Astrocyte (in vitro differentiated cells and primary cell): ENCODE measurements at regions not wholly inside any gene's neighbourhood (a gene's known extent, or its start where the extent isn't known, plus 50 kb on each side); places are given as distances from the start of the nearest gene placed in this dataset.

ENCODE experiments used
- DNase-seq: peaks from one replicate; pipeline ENCODE4 v3.0.0-alpha.2; 2010; ENCODE audit warnings: low read depth
- FAIRE-seq: peaks from 2 replicates; lab custom pipeline; 2011; peaks lifted over from hg19 to GRCh38; lab: Jason Lieb, UNC
- H2AFZ ChIP-seq: 2 replicates; pipeline ENCODE4 v1.6.0; 2012; ENCODE audit warnings: low read depth, low read length, inconsistent platforms
- H3K27ac ChIP-seq: 2 replicates; pipeline ENCODE4 v1.5.1; 2011; ENCODE audit warnings: low read depth, low read length, inconsistent platforms
- H3K27me3 ChIP-seq: 2 replicates; pipeline ENCODE4 v1.6.0; 2011; ENCODE audit warnings: low read length, inconsistent platforms; ENCODE audit not compliant: insufficient read depth
- H3K36me3 ChIP-seq: 2 replicates; pipeline ENCODE4 v1.5.1; 2011; ENCODE audit warnings: low read length, inconsistent platforms; ENCODE audit not compliant: insufficient read depth
- H3K4me1 ChIP-seq: 2 replicates; pipeline ENCODE4 v1.5.1; 2011; ENCODE audit warnings: low read length, inconsistent platforms; ENCODE audit not compliant: insufficient read depth
- H3K4me2 ChIP-seq: 2 replicates; pipeline ENCODE4 v1.6.0; 2012; ENCODE audit warnings: low read length, inconsistent platforms
- H3K4me3 ChIP-seq: 2 replicates; pipeline ENCODE4 v1.5.1; 2011; ENCODE audit warnings: low read depth, mild to moderate bottlenecking, low read length, inconsistent platforms; ENCODE audit not compliant: insufficient read depth
- H3K79me2 ChIP-seq: 2 replicates; pipeline ENCODE4 v1.6.0; 2012; ENCODE audit warnings: mild to moderate bottlenecking, low read length, inconsistent platforms; ENCODE audit not compliant: insufficient read depth
- H3K9ac ChIP-seq: 2 replicates; pipeline ENCODE4 v1.6.0; 2012; ENCODE audit warnings: mild to moderate bottlenecking, low read length, inconsistent platforms
- H3K9me3 ChIP-seq: 2 replicates; pipeline ENCODE4 v1.5.1; 2012; ENCODE audit warnings: low read depth, mild to moderate bottlenecking, low read length, inconsistent platforms; ENCODE audit not compliant: insufficient read depth
- H4K20me1 ChIP-seq: 2 replicates; pipeline ENCODE4 v1.6.0; 2012; ENCODE audit warnings: low read length, inconsistent platforms; ENCODE audit not compliant: insufficient read depth
- H3K27ac Mint-ChIP-seq: one replicate; pipeline ENCODE4 v1.8.0; 2021; ENCODE audit warnings: mild to moderate bottlenecking, mixed read lengths; ENCODE audit not compliant: unreplicated experiment
- H3K27me3 Mint-ChIP-seq: one replicate; pipeline ENCODE4 v1.8.0; 2021; ENCODE audit warnings: low read depth, mixed read lengths; ENCODE audit not compliant: unreplicated experiment
- H3K36me3 Mint-ChIP-seq: one replicate; pipeline ENCODE4 v1.8.0; 2021; ENCODE audit warnings: low read depth, mixed read lengths; ENCODE audit not compliant: unreplicated experiment
- H3K4me1 Mint-ChIP-seq: one replicate; pipeline ENCODE4 v1.8.0; 2021; ENCODE audit warnings: low read depth, mixed read lengths; ENCODE audit not compliant: unreplicated experiment
- H3K4me3 Mint-ChIP-seq: one replicate; pipeline ENCODE4 v1.8.0; 2021; ENCODE audit warnings: mild to moderate bottlenecking, moderate library complexity, mixed read lengths; ENCODE audit not compliant: unreplicated experiment
- H3K9me3 Mint-ChIP-seq: one replicate; pipeline ENCODE4 v1.8.0; 2021; ENCODE audit warnings: mild to moderate bottlenecking, mixed read lengths; ENCODE audit not compliant: unreplicated experiment
- CTCF ChIP-seq: IDR thresholded peaks from 2 replicates; pipeline ENCODE4 v1.5.1; 2011; ENCODE audit warnings: low read depth, mild to moderate bottlenecking, inconsistent platforms, low read length, moderate library complexity; ENCODE audit not compliant: insufficient read depth
- EZH2 ChIP-seq: IDR thresholded peaks from 2 replicates; pipeline ENCODE4 v1.6.1; 2012; ENCODE audit warnings: mild to moderate bottlenecking, low read length, inconsistent platforms; ENCODE audit not compliant: insufficient read depth

- H3K4me1 Mint-ChIP-seq = peaks cover 22% of the 10 kb centered on the region
- Histone ChIP-seq H3K9me3 (peaks cover 5% of the 10 kb centered on the region), H4K20me1 (no peaks in the 10 kb centered on the region), H3K36me3 (no peaks in the 10 kb centered on the region), H3K27ac (peak overlapping the region; percentile 52), H3K4me1 (peaks cover 14% of the 10 kb centered on the region), H3K4me2 (no peak overlapping the region), H3K27me3 (no peaks in the 10 kb centered on the region), H2AFZ (no peak overlapping the region), H3K79me2 (no peaks in the 10 kb centered on the region), H3K4me3 (no peak overlapping the region), H3K9ac (no peak overlapping the region)
- H3K36me3 Mint-ChIP-seq = peaks cover 3% of the 10 kb centered on the region
- H3K27ac Mint-ChIP-seq = no peak overlapping the region
- no peak overlapping the region for H3K4me3 Mint-ChIP-seq
- H3K9me3 Mint-ChIP-seq = peaks cover 8% of the 10 kb centered on the region
- DNase-seq = peak; percentile 100
- FAIRE-seq = no peak
- peaks cover 5% of the 10 kb centered on the region for H3K27me3 Mint-ChIP-seq
- TF ChIP-seq CTCF (no peak), EZH2 (no peak)
Measured at GRCh38 chr2:111694700-111695101, 189.3 kb downstream of the ANAPC1 start.

GRCh38 chr2:111695441-111696007, 188.5 kb downstream of the ANAPC1 start:
- no peak for FAIRE-seq
- Histone ChIP-seq H3K27me3 (no peaks in the 10 kb centered on the region), H3K79me2 (no peaks in the 10 kb centered on the region), H3K9ac (no peak overlapping the region), H3K36me3 (no peaks in the 10 kb centered on the region), H3K4me1 (peaks cover 14% of the 10 kb centered on the region), H3K27ac (peak overlapping the region; percentile 52), H2AFZ (no peak overlapping the region), H3K4me3 (no peak overlapping the region), H4K20me1 (no peaks in the 10 kb centered on the region), H3K9me3 (peaks cover 5% of the 10 kb centered on the region), H3K4me2 (no peak overlapping the region)
- H3K27ac Mint-ChIP-seq = no peak overlapping the region
- no peak for DNase-seq
- H3K36me3 Mint-ChIP-seq = peaks cover 3% of the 10 kb centered on the region
- H3K27me3 Mint-ChIP-seq = peaks cover 2% of the 10 kb centered on the region
- H3K9me3 Mint-ChIP-seq = peaks cover 8% of the 10 kb centered on the region
- peaks cover 22% of the 10 kb centered on the region for H3K4me1 Mint-ChIP-seq
- TF ChIP-seq EZH2 = no peak
- no peak for TF ChIP-seq CTCF
- no peak overlapping the region for H3K4me3 Mint-ChIP-seq

- Histone ChIP-seq H3K4me2 (no peak overlapping the region), H3K9me3 (peaks cover 5% of the 10 kb centered on the region), H3K79me2 (no peaks in the 10 kb centered on the region), H3K4me3 (no peak overlapping the region), H3K27me3 (no peaks in the 10 kb centered on the region), H2AFZ (no peak overlapping the region), H3K27ac (no peak overlapping the region), H3K9ac (no peak overlapping the region), H3K36me3 (no peaks in the 10 kb centered on the region), H4K20me1 (no peaks in the 10 kb centered on the region), H3K4me1 (peaks cover 14% of the 10 kb centered on the region)
- FAIRE-seq = no peak
- H3K27ac Mint-ChIP-seq = no peak overlapping the region
- H3K4me1 Mint-ChIP-seq = peaks cover 22% of the 10 kb centered on the region
- H3K9me3 Mint-ChIP-seq = peaks cover 5% of the 10 kb centered on the region
- TF ChIP-seq CTCF = no peak
- TF ChIP-seq EZH2 = no peak
- H3K4me3 Mint-ChIP-seq = no peak overlapping the region
- H3K27me3 Mint-ChIP-seq = no peaks in the 10 kb centered on the region
- DNase-seq = no peak
- H3K36me3 Mint-ChIP-seq = peaks cover 3% of the 10 kb centered on the region
Measured at GRCh38 chr2:111696226-111696625, 187.8 kb downstream of the ANAPC1 start.
